ENCODE measurements at regions not wholly inside any gene's neighbourhood (a gene's known extent, or its start where the extent isn't known, plus 50 kb on each side); places are given as distances from the start of the nearest gene placed in this dataset.

GRCh38 chrX:82675104-82675503 is 833.0 kb upstream of the POU3F4 start:
- no peak for TF ChIP-seq CTCF (IDR thresholded peaks at IDR 0.05; ENCODE audit: borderline replicate concordance, control extremely low read depth, extremely low read depth, insufficient read depth, missing control alignments)
- no peak for DNase-seq (ENCODE audit: low spot score)
- in situ Hi-C loops (cut with MboI; ENCODE audit: low sequenced_read_pairs, unreplicated experiment) = no loop called here

GRCh38 chrX:82676386-82676785 is 831.7 kb upstream of the POU3F4 start:
- no peak for DNase-seq (ENCODE audit: low spot score)
- TF ChIP-seq CTCF (IDR thresholded peaks at IDR 0.05; ENCODE audit: borderline replicate concordance, control extremely low read depth, extremely low read depth, insufficient read depth, missing control alignments) = peak; percentile 20
- in situ Hi-C loops (cut with MboI; ENCODE audit: low sequenced_read_pairs, unreplicated experiment) = no loop called here

- no peak for TF ChIP-seq CTCF (IDR thresholded peaks at IDR 0.05; ENCODE audit: borderline replicate concordance, control extremely low read depth, extremely low read depth, insufficient read depth, missing control alignments)
- in situ Hi-C loops (cut with MboI; ENCODE audit: low sequenced_read_pairs, unreplicated experiment) = no loop called here
- DNase-seq (ENCODE audit: low spot score) = no peak
Observed at GRCh38 chrX:82677286-82677685, 830.8 kb upstream of the POU3F4 start.

- DNase-seq (ENCODE audit: low spot score) = no peak
- no peak for TF ChIP-seq CTCF (IDR thresholded peaks at IDR 0.05; ENCODE audit: borderline replicate concordance, control extremely low read depth, extremely low read depth, insufficient read depth, missing control alignments)
- in situ Hi-C loops (cut with MboI; ENCODE audit: low sequenced_read_pairs, unreplicated experiment) = no loop called here
Observed at GRCh38 chrX:82692991-82693390, 815.1 kb upstream of the POU3F4 start.

GRCh38 chrX:82695066-82695465 is 813.0 kb upstream of the POU3F4 start:
- TF ChIP-seq CTCF (IDR thresholded peaks at IDR 0.05; ENCODE audit: borderline replicate concordance, control extremely low read depth, extremely low read depth, insufficient read depth, missing control alignments) = no peak
- in situ Hi-C loops (cut with MboI; ENCODE audit: low sequenced_read_pairs, unreplicated experiment) = no loop called here
- no peak for DNase-seq (ENCODE audit: low spot score)

- DNase-seq (ENCODE audit: low spot score) = no peak
- TF ChIP-seq CTCF (IDR thresholded peaks at IDR 0.05; ENCODE audit: borderline replicate concordance, control extremely low read depth, extremely low read depth, insufficient read depth, missing control alignments) = no peak
- in situ Hi-C loops (cut with MboI; ENCODE audit: low sequenced_read_pairs, unreplicated experiment) = no loop called here
Observed at GRCh38 chrX:82703551-82703950, 804.5 kb upstream of the POU3F4 start.

GRCh38 chrX:82711457-82711856 is 796.6 kb upstream of the POU3F4 start:
- in situ Hi-C loops (cut with MboI; ENCODE audit: low sequenced_read_pairs, unreplicated experiment) = no loop called here
- no peak for TF ChIP-seq CTCF (IDR thresholded peaks at IDR 0.05; ENCODE audit: borderline replicate concordance, control extremely low read depth, extremely low read depth, insufficient read depth, missing control alignments)
- DNase-seq (ENCODE audit: low spot score) = no peak
